ENCODE measurements at regions not wholly inside any gene's neighbourhood (a gene's known extent, or its start where the extent isn't known, plus 50 kb on each side); places are given as distances from the start of the nearest gene placed in this dataset.

DNA sequence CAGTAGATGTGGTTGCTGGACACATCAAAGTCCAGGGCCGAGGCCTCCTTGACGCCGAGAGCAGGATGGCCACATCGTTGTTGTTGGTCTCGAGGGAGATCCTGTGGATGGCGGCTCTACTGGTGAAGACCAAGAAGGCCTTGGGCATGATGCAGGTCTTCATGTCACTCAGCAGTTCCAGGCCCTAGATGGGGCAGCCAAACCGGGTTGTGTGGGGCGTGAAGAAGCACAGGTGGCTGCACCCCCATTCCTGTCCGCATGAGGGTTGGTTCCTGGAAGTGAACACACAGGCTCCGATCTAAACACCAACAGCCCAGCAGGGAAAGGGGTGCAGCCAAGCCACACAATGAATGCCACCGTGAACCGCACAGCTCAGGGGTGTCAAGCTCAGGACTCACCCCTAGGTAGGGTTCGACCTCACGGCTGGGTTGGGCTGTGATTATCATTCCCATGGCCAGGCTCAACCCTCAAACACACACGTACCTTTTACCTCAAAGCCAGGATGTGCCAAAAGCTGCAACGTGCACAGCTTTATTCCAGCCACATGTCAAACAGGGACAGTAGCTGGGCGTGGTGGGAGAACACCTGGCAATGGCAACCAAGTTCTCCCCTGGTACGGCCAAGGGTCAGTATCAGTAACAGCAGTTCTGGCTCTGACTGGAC, 132.3 kb downstream of the CRYBB2 start:
- Histone ChIP-seq H3K36me3 (ENCODE audit: control insufficient read depth, insufficient read depth, low read length) (peaks cover 59% of the 10 kb centered on the region), H3K9me3 (ENCODE audit: control insufficient read depth, insufficient read depth, low read depth, low read length) (peaks cover 8% of the 10 kb centered on the region; the same call in 1 of the 2 replicates), H3K27me3 (ENCODE audit: control insufficient read depth, insufficient read depth, low read length) (no peaks in the 10 kb centered on the region), H3K9ac (ENCODE audit: low read length) (no peak overlapping the region), H3K4me3 (ENCODE audit: low read depth, low read length) (no peak overlapping the region), H3K27ac (ENCODE audit: low read depth, low read length) (no peak overlapping the region), H3K4me1 (ENCODE audit: control insufficient read depth, insufficient read depth, low read length) (no peaks in the 10 kb centered on the region)

DNA sequence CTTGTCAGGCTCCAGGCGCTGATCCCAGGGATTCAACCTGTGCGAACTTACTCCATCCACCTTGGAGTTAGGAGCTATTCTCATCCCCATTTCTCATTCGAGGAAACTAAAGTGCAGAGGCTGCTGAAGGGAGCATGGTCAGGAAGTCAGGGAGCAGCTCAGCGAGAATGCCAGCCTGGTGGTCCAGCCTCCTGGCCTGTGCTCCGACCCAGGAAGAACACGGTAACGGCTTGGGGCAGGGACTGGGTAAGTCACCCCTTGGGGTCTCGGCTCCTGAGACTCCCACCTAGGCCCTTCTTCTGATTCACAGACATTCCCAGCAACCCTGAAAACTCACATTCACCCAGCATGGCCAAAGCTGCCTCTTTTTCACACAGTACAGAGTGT, 132.8 kb downstream of the CRYBB2 start:
- Histone ChIP-seq H3K27me3 (ENCODE audit: control insufficient read depth, insufficient read depth, low read length) (no peaks in the 10 kb centered on the region), H3K36me3 (ENCODE audit: control insufficient read depth, insufficient read depth, low read length) (peaks cover 59% of the 10 kb centered on the region)

DNA sequence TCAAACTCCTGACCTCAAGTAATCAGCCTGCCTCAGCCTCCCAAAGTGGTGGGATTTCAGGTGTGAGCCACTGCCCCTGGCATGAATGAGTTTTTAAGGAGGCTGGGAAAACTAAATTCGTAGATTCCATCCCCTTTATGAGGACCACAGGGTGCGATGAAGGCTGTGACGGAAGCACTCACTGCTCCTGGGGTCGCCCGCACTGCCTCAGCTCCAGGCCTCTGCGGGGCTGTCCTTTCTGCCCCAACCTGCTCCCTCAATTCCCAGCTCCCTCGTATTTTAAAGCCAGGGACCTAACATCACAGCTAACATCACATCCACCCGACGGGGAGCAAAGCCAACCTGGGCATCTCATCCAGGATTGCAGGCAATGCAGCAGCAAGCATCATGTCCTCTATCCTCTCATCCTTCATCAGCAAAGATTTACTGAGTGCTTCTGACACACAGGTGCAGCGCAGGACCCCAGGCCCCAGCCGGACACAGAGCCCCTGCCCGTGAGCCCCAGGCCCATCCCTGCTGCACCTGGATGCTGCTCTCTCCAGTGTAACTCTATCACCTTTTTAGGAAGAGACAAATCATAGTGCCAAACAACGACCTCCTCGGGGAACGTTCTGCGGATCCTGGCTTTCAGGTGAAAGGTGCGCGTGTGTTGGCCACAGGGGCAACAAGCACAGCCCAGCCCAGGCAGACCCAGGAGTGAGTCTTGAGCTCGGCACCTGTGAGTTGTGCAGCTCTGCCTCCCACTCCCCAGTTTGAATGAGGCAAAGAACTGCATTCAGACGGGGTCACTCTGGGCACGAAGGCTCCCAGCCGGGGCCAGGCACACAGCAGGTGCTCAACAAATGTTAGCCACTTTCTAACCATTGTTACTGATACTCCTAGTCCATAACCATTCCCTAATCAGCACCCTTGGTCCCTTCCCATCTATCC, 134.3 kb downstream of the CRYBB2 start:
- H3K27ac ChIP-seq (ENCODE audit: low read depth, low read length) = no peak overlapping the region
- no peak overlapping the region for H3K4me3 ChIP-seq (ENCODE audit: low read depth, low read length)
- H3K9me3 ChIP-seq (ENCODE audit: control insufficient read depth, insufficient read depth, low read depth, low read length) = no peaks in the 10 kb centered on the region
- peaks cover 68% of the 10 kb centered on the region for H3K36me3 ChIP-seq (ENCODE audit: control insufficient read depth, insufficient read depth, low read length)
- H3K4me1 ChIP-seq (ENCODE audit: control insufficient read depth, insufficient read depth, low read length) = no peaks in the 10 kb centered on the region
- no peaks in the 10 kb centered on the region for H3K27me3 ChIP-seq (ENCODE audit: control insufficient read depth, insufficient read depth, low read length)
- H3K9ac ChIP-seq (ENCODE audit: low read length) = no peak overlapping the region

More for the DNA sequence above, 132.8 kb downstream of the CRYBB2 start:
- H3K4me3 ChIP-seq (ENCODE audit: low read depth, low read length) = no peak overlapping the region
- no peak overlapping the region for H3K27ac ChIP-seq (ENCODE audit: low read depth, low read length)
- no peak overlapping the region for H3K9ac ChIP-seq (ENCODE audit: low read length)
- H3K9me3 ChIP-seq (ENCODE audit: control insufficient read depth, insufficient read depth, low read depth, low read length) = peaks cover 3% of the 10 kb centered on the region; the same call in 1 of the 2 replicates
- H3K4me1 ChIP-seq (ENCODE audit: control insufficient read depth, insufficient read depth, low read length) = no peaks in the 10 kb centered on the region

DNA sequence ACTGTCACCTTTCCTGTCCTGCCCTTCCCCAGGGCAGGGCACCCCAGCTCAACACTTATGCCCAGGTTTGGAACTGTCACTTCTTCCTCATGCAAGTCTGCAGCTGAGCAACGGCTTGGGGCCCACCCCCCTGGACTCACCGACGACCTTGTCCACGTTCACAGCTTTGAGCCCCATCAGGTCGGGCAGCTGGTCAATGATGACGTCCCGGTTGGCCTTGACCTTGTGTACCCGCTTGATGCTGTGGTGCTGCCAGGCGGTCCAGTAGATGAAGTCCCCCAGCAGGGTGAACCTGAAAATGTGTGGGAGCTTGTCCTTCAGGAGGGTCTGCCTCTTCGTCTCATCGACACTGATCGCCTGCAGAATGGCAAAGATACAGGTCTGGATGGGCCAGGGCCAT, 135.0 kb downstream of the CRYBB2 start:
- peaks cover 71% of the 10 kb centered on the region for H3K36me3 ChIP-seq (ENCODE audit: control insufficient read depth, insufficient read depth, low read length)

DNA sequence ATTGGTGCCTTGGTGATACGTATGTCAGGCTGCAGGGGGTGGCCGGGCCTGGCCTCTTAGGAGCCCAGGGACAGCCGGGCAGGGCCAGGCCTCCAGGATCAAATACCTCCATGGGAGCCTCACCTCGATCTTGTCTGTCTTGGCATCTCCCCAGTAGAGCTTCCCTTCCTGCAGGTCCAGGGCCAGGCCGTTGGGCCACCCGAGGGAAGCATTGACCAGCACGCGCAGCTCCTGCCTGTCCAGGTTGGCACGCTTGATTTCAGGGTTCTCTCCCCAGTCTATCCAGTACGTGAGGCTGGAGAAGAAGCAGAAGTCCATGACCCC, 137.7 kb downstream of the CRYBB2 start:
- no peaks in the 10 kb centered on the region for H3K4me1 ChIP-seq (ENCODE audit: control insufficient read depth, insufficient read depth, low read length)

More for the DNA sequence above, 135.0 kb downstream of the CRYBB2 start:
- Histone ChIP-seq H3K27ac (ENCODE audit: low read depth, low read length) (no peak overlapping the region), H3K27me3 (ENCODE audit: control insufficient read depth, insufficient read depth, low read length) (no peaks in the 10 kb centered on the region), H3K4me3 (ENCODE audit: low read depth, low read length) (no peak overlapping the region), H3K4me1 (ENCODE audit: control insufficient read depth, insufficient read depth, low read length) (no peaks in the 10 kb centered on the region), H3K9me3 (ENCODE audit: control insufficient read depth, insufficient read depth, low read depth, low read length) (no peaks in the 10 kb centered on the region), H3K9ac (ENCODE audit: low read length) (no peak overlapping the region)

DNA sequence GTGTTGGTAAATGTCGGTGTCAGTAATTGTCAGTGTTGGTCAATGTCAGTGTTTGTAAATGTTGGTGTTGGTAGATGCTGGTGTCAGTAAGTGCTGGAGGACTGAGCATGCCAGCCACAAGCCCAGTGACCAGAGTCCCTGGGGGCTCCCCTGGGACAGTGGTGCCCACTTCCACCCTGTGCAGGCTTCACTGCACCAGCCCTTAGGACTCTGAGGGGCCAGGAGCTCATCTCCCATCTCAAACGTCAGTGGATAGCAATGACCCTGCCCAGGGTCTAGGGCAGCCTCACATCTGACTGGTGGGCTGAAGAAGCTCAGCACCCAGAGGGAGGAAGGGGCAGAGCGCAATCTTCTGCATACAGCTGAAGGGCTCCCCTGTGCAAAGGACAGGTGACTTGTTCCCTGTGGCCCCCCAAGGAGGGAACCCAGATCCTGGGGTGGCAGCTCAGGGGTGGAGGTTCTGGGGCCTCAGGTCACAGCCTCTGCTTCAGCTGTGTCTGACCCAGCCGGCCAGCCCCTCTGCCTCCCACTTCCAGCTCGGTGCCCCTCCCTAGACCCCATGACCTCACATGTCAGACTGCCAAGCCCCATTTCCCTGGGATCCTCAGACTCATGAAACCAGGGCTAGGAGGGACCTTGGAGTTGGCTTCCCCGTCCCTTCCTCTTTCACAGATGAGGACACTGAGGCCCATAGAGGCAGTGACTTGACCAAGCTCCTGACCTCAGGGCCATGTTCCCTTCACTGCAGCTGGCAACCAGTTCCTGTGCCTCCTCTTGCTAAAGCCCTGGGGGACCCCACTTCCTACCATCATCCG, 138.4 kb downstream of the CRYBB2 start:
- Histone ChIP-seq H3K27ac (ENCODE audit: low read depth, low read length) (no peak overlapping the region), H3K36me3 (ENCODE audit: control insufficient read depth, insufficient read depth, low read length) (peaks cover 63% of the 10 kb centered on the region), H3K4me3 (ENCODE audit: low read depth, low read length) (no peak overlapping the region), H3K9me3 (ENCODE audit: control insufficient read depth, insufficient read depth, low read depth, low read length) (no peaks in the 10 kb centered on the region), H3K9ac (ENCODE audit: low read length) (no peak overlapping the region), H3K27me3 (ENCODE audit: control insufficient read depth, insufficient read depth, low read length) (no peaks in the 10 kb centered on the region), H3K4me1 (ENCODE audit: control insufficient read depth, insufficient read depth, low read length) (0 out of 2 replicates have a peak, but pooled peaks cover 3% of the 10 kb centered on the region)

More for the DNA sequence above, 137.7 kb downstream of the CRYBB2 start:
- Histone ChIP-seq H3K4me3 (ENCODE audit: low read depth, low read length) (no peak overlapping the region), H3K27me3 (ENCODE audit: control insufficient read depth, insufficient read depth, low read length) (no peaks in the 10 kb centered on the region), H3K36me3 (ENCODE audit: control insufficient read depth, insufficient read depth, low read length) (peaks cover 66% of the 10 kb centered on the region), H3K27ac (ENCODE audit: low read depth, low read length) (no peak overlapping the region), H3K9ac (ENCODE audit: low read length) (no peak overlapping the region), H3K9me3 (ENCODE audit: control insufficient read depth, insufficient read depth, low read depth, low read length) (no peaks in the 10 kb centered on the region)

DNA sequence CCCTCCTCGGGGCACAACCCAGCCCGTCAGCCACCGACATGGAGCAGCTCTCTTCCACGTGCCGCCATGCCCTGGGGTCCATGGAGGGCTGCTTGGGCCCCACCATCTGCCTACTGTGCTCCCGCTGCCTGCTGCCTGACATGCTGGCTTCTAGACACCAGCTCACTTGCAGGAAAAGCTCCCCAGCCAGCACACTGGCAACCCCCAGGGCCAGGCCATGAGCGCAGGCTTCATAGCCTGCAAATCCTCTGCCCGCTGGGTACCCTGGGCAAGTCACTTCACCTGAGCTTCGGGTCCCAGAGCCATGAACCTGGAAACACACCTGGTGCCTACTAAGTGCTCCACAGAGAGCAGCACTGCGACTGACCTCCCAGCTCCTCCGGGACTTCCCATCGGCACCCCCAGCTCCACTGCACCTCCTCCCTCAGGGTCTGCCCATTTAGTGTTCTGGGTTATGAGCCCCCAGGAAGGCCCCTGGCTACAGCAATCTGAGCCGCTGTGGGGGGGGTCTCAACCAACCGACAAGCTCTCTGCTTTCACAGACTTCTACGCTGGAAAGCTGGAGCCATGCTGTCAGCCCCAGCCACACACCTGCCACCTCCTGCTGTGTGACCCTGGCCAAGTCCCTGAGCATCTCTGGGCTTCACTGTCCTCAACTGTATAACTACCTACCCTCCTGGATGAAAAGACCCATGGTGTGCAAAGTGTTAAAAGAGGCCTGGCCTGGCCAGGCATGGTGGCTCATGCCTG, 139.2 kb downstream of the CRYBB2 start:
- no peaks in the 10 kb centered on the region for H3K9me3 ChIP-seq (ENCODE audit: control insufficient read depth, insufficient read depth, low read depth, low read length)
- no peaks in the 10 kb centered on the region for H3K27me3 ChIP-seq (ENCODE audit: control insufficient read depth, insufficient read depth, low read length)
- no peak overlapping the region for H3K27ac ChIP-seq (ENCODE audit: low read depth, low read length)
- peaks cover 62% of the 10 kb centered on the region for H3K36me3 ChIP-seq (ENCODE audit: control insufficient read depth, insufficient read depth, low read length)
- no peak overlapping the region for H3K9ac ChIP-seq (ENCODE audit: low read length)
- H3K4me1 ChIP-seq (ENCODE audit: control insufficient read depth, insufficient read depth, low read length) = 0 out of 2 replicates have a peak, but pooled peaks cover 3% of the 10 kb centered on the region
- no peak overlapping the region for H3K4me3 ChIP-seq (ENCODE audit: low read depth, low read length)

DNA sequence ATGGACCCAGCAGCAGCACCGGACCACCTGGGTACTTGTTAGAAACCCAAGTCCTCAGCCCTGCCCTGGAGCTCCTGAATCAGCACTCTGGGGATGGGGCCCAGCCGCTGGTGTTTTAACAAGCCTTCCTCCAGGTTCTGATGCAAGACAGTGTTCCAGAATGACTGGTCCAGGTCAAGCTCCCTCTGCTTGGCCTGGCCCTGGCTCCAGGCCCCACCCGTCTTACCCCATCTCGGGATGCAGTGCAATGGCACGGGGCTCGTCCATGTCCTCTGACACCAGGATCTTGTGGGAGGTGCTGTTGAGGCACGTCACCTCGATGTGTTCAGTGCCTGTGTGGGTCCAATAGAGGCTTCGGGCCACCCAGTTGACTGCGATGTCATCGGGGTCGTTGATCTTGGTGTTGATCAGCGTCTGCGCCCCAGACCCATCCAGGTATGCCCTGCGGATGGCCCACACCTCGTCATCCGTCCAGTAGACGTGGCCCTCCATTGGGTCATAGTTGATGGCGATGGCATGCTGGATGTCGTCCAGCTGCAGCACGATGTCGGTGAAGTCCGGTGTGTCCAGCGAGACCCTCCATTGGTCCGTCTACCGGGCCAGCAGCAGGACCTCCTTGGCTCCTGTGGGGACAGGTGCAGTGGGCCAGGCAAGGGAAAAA, 140.3 kb downstream of the CRYBB2 start:
- no peaks in the 10 kb centered on the region for H3K9me3 ChIP-seq (ENCODE audit: control insufficient read depth, insufficient read depth, low read depth, low read length)
- no peaks in the 10 kb centered on the region for H3K27me3 ChIP-seq (ENCODE audit: control insufficient read depth, insufficient read depth, low read length)
- H3K4me1 ChIP-seq (ENCODE audit: control insufficient read depth, insufficient read depth, low read length) = 0 out of 2 replicates have a peak, but pooled peaks cover 3% of the 10 kb centered on the region
- no peak overlapping the region for H3K27ac ChIP-seq (ENCODE audit: low read depth, low read length)
- H3K9ac ChIP-seq (ENCODE audit: low read length) = no peak overlapping the region
- no peak overlapping the region for H3K4me3 ChIP-seq (ENCODE audit: low read depth, low read length)
- H3K36me3 ChIP-seq (ENCODE audit: control insufficient read depth, insufficient read depth, low read length) = peaks cover 51% of the 10 kb centered on the region

DNA sequence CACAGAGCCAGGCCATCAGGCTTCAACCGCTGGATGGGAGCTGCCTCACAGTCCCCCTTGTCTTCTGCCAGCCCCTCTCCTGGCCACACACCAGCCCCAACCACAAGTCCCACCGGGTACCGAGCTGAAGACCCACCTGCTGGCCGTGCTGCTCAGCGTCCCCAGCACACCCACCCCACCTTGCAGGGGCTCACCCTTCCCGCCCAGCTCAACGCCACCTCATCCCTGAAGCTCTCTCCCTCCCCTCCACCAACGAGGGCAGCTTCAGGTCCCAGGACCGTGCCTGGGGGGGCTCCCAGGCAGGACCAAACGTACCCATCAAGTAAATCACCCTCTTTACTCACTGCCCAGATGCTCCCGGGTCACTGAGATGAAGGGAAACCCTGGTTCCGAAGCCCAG, 141.0 kb downstream of the CRYBB2 start:
- Histone ChIP-seq H3K27ac (ENCODE audit: low read depth, low read length) (no peak overlapping the region), H3K4me1 (ENCODE audit: control insufficient read depth, insufficient read depth, low read length) (0 out of 2 replicates have a peak, but pooled peaks cover 3% of the 10 kb centered on the region), H3K27me3 (ENCODE audit: control insufficient read depth, insufficient read depth, low read length) (no peaks in the 10 kb centered on the region), H3K4me3 (ENCODE audit: low read depth, low read length) (no peak overlapping the region), H3K9ac (ENCODE audit: low read length) (no peak overlapping the region), H3K36me3 (ENCODE audit: control insufficient read depth, insufficient read depth, low read length) (peaks cover 46% of the 10 kb centered on the region), H3K9me3 (ENCODE audit: control insufficient read depth, insufficient read depth, low read depth, low read length) (no peaks in the 10 kb centered on the region)

Data from HUES6 (cell line).